ENCODE measurements at regions not wholly inside any gene's neighbourhood (a gene's known extent, or its start where the extent isn't known, plus 50 kb on each side); places are given as distances from the start of the nearest gene placed in this dataset.

DNA sequence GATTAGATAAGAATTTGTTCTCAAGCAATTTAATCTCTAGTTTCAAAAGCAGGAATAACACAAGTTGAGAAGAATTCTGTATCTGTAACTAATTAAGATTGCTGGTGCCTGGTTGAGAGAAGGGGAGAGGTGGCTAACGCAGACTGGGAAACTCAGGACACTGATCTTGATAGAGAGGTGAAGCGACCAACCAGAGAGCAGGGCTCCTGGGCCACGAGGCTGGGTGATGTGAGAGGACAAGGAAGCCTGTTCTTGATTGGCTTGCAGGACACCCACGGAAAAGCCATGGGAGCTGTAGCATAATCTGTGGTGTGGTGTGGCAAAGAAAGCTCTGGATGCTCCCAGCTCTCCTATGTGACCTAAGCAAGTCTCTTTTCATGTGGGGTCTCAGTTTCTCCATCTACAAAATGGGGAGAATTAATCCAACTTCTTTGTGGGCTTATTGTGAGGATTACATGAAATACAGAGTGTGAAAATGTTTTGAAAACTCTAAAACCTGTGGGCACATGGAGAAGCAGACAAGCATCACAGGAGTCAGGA, 594.1 kb upstream of the BRINP1 start:
- TF ChIP-seq, protein P1, sequence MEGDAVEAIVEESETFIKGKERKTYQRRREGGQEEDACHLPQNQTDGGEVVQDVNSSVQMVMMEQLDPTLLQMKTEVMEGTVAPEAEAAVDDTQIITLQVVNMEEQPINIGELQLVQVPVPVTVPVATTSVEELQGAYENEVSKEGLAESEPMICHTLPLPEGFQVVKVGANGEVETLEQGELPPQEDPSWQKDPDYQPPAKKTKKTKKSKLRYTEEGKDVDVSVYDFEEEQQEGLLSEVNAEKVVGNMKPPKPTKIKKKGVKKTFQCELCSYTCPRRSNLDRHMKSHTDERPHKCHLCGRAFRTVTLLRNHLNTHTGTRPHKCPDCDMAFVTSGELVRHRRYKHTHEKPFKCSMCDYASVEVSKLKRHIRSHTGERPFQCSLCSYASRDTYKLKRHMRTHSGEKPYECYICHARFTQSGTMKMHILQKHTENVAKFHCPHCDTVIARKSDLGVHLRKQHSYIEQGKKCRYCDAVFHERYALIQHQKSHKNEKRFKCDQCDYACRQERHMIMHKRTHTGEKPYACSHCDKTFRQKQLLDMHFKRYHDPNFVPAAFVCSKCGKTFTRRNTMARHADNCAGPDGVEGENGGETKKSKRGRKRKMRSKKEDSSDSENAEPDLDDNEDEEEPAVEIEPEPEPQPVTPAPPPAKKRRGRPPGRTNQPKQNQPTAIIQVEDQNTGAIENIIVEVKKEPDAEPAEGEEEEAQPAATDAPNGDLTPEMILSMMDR (IDR thresholded peaks at IDR 0.05): no peak
- TF ChIP-seq EP300 (IDR thresholded peaks at IDR 0.05; ENCODE audit: low read depth): no peak
- no peak for TF ChIP-seq POLR2A (IDR thresholded peaks at IDR 0.05)
- no peak for TF ChIP-seq POLR2AphosphoS5 (IDR thresholded peaks at IDR 0.05)
